Chondrocyte (in vitro differentiated cells): ENCODE measurements at regions not wholly inside any gene's neighbourhood (a gene's known extent, or its start where the extent isn't known, plus 50 kb on each side); places are given as distances from the start of the nearest gene placed in this dataset.

ENCODE experiments used
- DNase-seq: peaks from one replicate; pipeline ENCODE4 v3.0.0; 2021; ENCODE audit warnings: mixed read lengths, low spot score
- H3K27ac Mint-ChIP-seq: one replicate; pipeline ENCODE4 v1.8.0; 2021; ENCODE audit warnings: mild to moderate bottlenecking, moderate library complexity, mixed read lengths; ENCODE audit not compliant: unreplicated experiment
- H3K27me3 Mint-ChIP-seq: 2 replicates; pipeline ENCODE4 v1.8.0; 2021; ENCODE audit warnings: low read depth, mixed read lengths
- H3K36me3 Mint-ChIP-seq: 2 replicates; pipeline ENCODE4 v1.8.0; 2021; ENCODE audit warnings: low read depth, mixed read lengths
- H3K4me1 Mint-ChIP-seq: 2 replicates; pipeline ENCODE4 v1.8.0; 2021; ENCODE audit warnings: low read depth, mild to moderate bottlenecking, mixed read lengths
- H3K4me3 Mint-ChIP-seq: one replicate; pipeline ENCODE4 v1.8.0; 2021; ENCODE audit warnings: mild to moderate bottlenecking, moderate library complexity, mixed read lengths; ENCODE audit not compliant: unreplicated experiment
- H3K9me3 Mint-ChIP-seq: 2 replicates; pipeline ENCODE4 v1.8.0; 2021; ENCODE audit warnings: low read depth, mixed read lengths
- CTCF ChIP-seq: fragments of 200-600 bp; sonication (generic); IDR thresholded peaks from 2 replicates; pipeline ENCODE4 v1.5.0; 2021; ENCODE audit warnings: antibody characterized with exemption, mild to moderate bottlenecking, moderate library complexity

- Mint-ChIP-seq H3K27ac (no peak overlapping the region), H3K4me1 (peaks cover 78% of the 10 kb centered on the region), H3K9me3 (no peaks in the 10 kb centered on the region), H3K4me3 (no peak overlapping the region), H3K36me3 (peaks cover 3% of the 10 kb centered on the region), H3K27me3 (no peaks in the 10 kb centered on the region)
- no peak for TF ChIP-seq CTCF
- DNase-seq, result no peak
These were observed 65.0 kb downstream of the NCOR2 start for GRCh38 chr12:124502379-124502778.

- H3K27ac Mint-ChIP-seq, result peak overlapping the region; percentile 66
- no peaks in the 10 kb centered on the region for H3K27me3 Mint-ChIP-seq
- no peaks in the 10 kb centered on the region for H3K9me3 Mint-ChIP-seq
- no peak for TF ChIP-seq CTCF
- DNase-seq, result no peak
- H3K4me3 Mint-ChIP-seq, result no peak overlapping the region
- peaks cover 3% of the 10 kb centered on the region for H3K36me3 Mint-ChIP-seq
- peaks cover 78% of the 10 kb centered on the region for H3K4me1 Mint-ChIP-seq
These were observed 65.6 kb downstream of the NCOR2 start for GRCh38 chr12:124501827-124502226.

DNA sequence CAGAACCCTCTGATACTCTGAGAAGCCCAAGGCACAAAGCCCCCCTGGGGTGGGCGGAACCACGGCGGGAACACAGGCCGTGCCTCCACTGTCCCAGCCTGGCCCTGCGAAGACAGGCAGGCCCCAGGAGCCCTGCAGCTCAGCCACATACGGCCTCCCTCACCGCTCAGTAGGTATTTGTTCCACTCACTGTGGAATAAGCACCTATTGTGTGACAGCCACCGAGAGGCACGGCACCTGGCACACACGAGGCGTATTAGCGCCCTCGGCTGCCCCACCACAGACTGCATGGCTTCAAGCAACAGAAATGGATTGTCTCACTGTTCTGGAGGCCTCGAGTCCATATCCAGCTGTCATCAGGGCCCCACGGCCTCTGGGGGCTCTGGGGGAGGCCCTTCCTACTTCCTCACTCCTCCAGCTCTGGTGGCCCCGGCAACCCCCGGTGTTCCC is 66.3 kb downstream of the NCOR2 start:
- H3K27ac Mint-ChIP-seq, result peak overlapping the region; percentile 89
- TF ChIP-seq CTCF, result no peak
- no peak overlapping the region for H3K4me3 Mint-ChIP-seq
- no peak for DNase-seq
- peaks cover 3% of the 10 kb centered on the region for H3K36me3 Mint-ChIP-seq
- H3K9me3 Mint-ChIP-seq, result no peaks in the 10 kb centered on the region
- H3K27me3 Mint-ChIP-seq, result no peaks in the 10 kb centered on the region
- peaks cover 74% of the 10 kb centered on the region for H3K4me1 Mint-ChIP-seq

DNA sequence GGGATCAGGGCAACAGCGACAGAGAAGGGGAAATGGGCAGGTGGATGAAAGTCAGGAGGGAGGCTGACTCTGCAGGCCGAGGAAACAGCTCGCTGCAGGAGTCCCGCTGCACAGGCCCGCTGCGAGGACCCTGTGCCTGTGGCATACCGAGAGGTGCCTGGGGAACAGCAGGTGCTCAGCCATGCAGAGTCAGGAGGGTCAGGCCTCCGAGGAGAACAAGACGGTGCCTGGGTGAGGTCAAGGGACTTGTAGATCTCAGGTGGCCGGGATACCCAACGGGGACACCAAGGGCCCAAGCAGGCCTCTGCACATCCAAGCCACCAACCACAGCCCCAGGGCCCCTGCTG is 67.5 kb downstream of the NCOR2 start:
- no peak for DNase-seq
- peaks cover 3% of the 10 kb centered on the region for H3K36me3 Mint-ChIP-seq
- peak overlapping the region; percentile 89 for H3K27ac Mint-ChIP-seq
- no peak for TF ChIP-seq CTCF
- H3K4me3 Mint-ChIP-seq, result no peak overlapping the region
- H3K27me3 Mint-ChIP-seq, result no peaks in the 10 kb centered on the region
- H3K9me3 Mint-ChIP-seq, result no peaks in the 10 kb centered on the region
- H3K4me1 Mint-ChIP-seq, result peaks cover 69% of the 10 kb centered on the region

DNA sequence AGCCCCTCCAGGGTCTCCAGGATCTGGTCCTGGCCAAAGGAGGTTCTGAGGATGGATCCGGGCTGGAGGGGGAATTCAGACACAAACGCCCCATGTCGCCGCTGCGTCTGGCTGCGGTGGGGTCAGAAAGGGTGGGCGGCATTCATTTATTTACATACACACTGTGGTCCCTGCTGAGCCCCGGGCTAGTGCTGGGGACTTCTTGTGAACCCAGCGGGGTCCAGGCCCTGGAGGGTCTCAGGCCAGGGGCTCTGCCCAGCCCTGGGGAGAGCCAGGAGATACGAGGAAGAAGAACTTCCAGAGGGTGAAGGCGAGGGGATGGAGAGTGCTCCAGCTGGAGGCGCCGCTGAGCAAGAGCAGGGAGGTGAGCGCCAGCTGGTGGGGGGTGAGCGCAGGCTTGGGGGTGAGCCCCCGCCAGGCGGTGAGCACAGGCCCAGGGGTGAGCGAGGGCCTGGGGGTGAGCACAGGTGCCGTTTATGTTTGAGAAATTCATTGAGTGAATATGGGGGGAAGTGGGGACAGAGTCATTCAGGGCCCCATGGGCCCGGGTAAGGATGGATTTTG is 68.1 kb downstream of the NCOR2 start:
- Mint-ChIP-seq H3K4me1 (peaks cover 65% of the 10 kb centered on the region), H3K4me3 (no peak overlapping the region), H3K27me3 (no peaks in the 10 kb centered on the region), H3K27ac (peak overlapping the region; percentile 89), H3K36me3 (peaks cover 3% of the 10 kb centered on the region), H3K9me3 (no peaks in the 10 kb centered on the region)
- peak; percentile 51 for TF ChIP-seq CTCF
- no peak for DNase-seq
